Endothelial cell of umbilical vein (primary cell): ENCODE measurements at regions not wholly inside any gene's neighbourhood (a gene's known extent, or its start where the extent isn't known, plus 50 kb on each side); places are given as distances from the start of the nearest gene placed in this dataset.

Experiments used
- BruUV-seq: library from RNA; stranded (reverse); fragments of 400-500 nt; replicated peaks from 2 replicates; lab custom pipeline; 2021; lab: Mats Ljungman, UMichigan
- CTCF ChIA-PET: fragments of 300-600, 350-600 bp; sonication (Branson Sonifier 250); formaldehyde crosslinking; loops from one replicate; lab custom pipeline; 2021; ENCODE audit warnings: antibody characterized with exemption, inconsistent platforms; lab: Charles Lee
- POLR2A ChIA-PET: fragments of 300-600, 350-600 bp; sonication (Branson Sonifier 250); formaldehyde crosslinking; loops from one replicate; lab custom pipeline; 2021; ENCODE audit warnings: antibody characterized with exemption, inconsistent platforms; lab: Charles Lee
- DNase-seq: peaks from one replicate; pipeline ENCODE4 v3.0.0-alpha.2; 2011; ENCODE audit warnings: low read depth, low spot score
- FAIRE-seq: peaks from 2 replicates; lab custom pipeline; 2011; peaks lifted over from hg19 to GRCh38; lab: Jason Lieb, UNC
- H2AFZ ChIP-seq: 2 replicates; pipeline ENCODE4 v1.6.0; 2012; ENCODE audit warnings: low read depth, low read length, control low read depth, inconsistent platforms
- H3K27ac ChIP-seq: 2 replicates; pipeline ENCODE4 v1.5.1; 2011; ENCODE audit warnings: low read depth, mild to moderate bottlenecking, control low read depth, low read length, moderate library complexity; ENCODE audit not compliant: insufficient read depth
- H3K27me3 ChIP-seq, 2 experiments: 2 replicates each; pipeline versions ENCODE4 v1.6.0 to v1.6.1; 2011; ENCODE audit warnings: low read length in 2 of 2, mixed read lengths in 1 of 2; ENCODE audit not compliant: control insufficient read depth in 2 of 2, insufficient read depth in 2 of 2
- H3K36me3 ChIP-seq, 2 experiments: 2 replicates in 1 of 2; 3 replicates in 1 of 2; pipeline ENCODE4 v1.5.1; 2011; ENCODE audit warnings: low read length in 2 of 2, mild to moderate bottlenecking in 1 of 2, moderate library complexity in 1 of 2; ENCODE audit not compliant: control insufficient read depth in 2 of 2, insufficient read depth in 2 of 2; ENCODE audit errors: extremely low read depth in 1 of 2
- H3K4me1 ChIP-seq: 3 replicates; pipeline ENCODE4 v1.5.1; 2011; ENCODE audit warnings: mild to moderate bottlenecking, low read length; ENCODE audit not compliant: control insufficient read depth, insufficient read depth; ENCODE audit errors: extremely low read depth
- H3K4me2 ChIP-seq: 2 replicates; pipeline ENCODE4 v1.6.1; 2011; ENCODE audit warnings: low read length, control low read depth, mixed read lengths; ENCODE audit not compliant: insufficient read depth
- H3K4me3 ChIP-seq, 3 experiments: fragments of 200-600 bp in 1 of 3; sonication (generic), shearing (Covaris generic) in 1 of 3; replicated peaks in 1 of 3; 2 replicates each; pipeline ENCODE4 v1.5.1; 2011 to 2016; ENCODE audit warnings: control low read depth in 3 of 3, low read length in 3 of 3, mild to moderate bottlenecking in 2 of 3, inconsistent platforms in 1 of 3, low read depth in 1 of 3, moderate library complexity in 1 of 3; ENCODE audit not compliant: insufficient read depth in 1 of 3
- H3K79me2 ChIP-seq: 2 replicates; pipeline ENCODE4 v1.6.0; 2012; ENCODE audit warnings: low read length, inconsistent platforms; ENCODE audit not compliant: control insufficient read depth, insufficient read depth
- H3K9ac ChIP-seq: replicated peaks from 2 replicates; pipeline ENCODE3; 2011; ENCODE audit warnings: low read length, control low read depth; ENCODE audit not compliant: insufficient read depth; ENCODE audit errors: extremely low read depth
- H3K9me1 ChIP-seq: replicated peaks from 3 replicates; pipeline ENCODE4 v1.6.0; 2011; ENCODE audit warnings: mild to moderate bottlenecking, low read length; ENCODE audit not compliant: control insufficient read depth, insufficient read depth; ENCODE audit errors: extremely low read depth
- H3K9me3 ChIP-seq: replicated peaks from 2 replicates; pipeline ENCODE4 v1.5.1; 2012; ENCODE audit warnings: low read length, inconsistent platforms; ENCODE audit not compliant: control insufficient read depth, insufficient read depth
- H4K20me1 ChIP-seq: replicated peaks from 2 replicates; pipeline ENCODE3; 2011; ENCODE audit warnings: mild to moderate bottlenecking, low read length; ENCODE audit not compliant: control insufficient read depth, insufficient read depth; ENCODE audit errors: extremely low read depth
- EZH2 ChIP-seq: IDR thresholded peaks from 2 replicates; pipeline ENCODE4 v1.6.1; 2012; ENCODE audit warnings: borderline replicate concordance, low read depth, mild to moderate bottlenecking, moderate library complexity, low read length, inconsistent platforms; ENCODE audit not compliant: severe bottlenecking
- FOS ChIP-seq: IDR thresholded peaks from 2 replicates; pipeline ENCODE4 v1.6.1; 2011; ENCODE audit warnings: mild to moderate bottlenecking, low read length, moderate library complexity, borderline replicate concordance; ENCODE audit not compliant: insufficient read depth
- GATA2 ChIP-seq: IDR thresholded peaks from 2 replicates; pipeline ENCODE4 v1.7.0; 2011; ENCODE audit warnings: low read depth, mild to moderate bottlenecking, moderate library complexity, mixed read lengths, low read length; ENCODE audit not compliant: insufficient read length, insufficient read depth
- JUN ChIP-seq: IDR thresholded peaks from 2 replicates; pipeline ENCODE4 v1.6.1; 2011; ENCODE audit warnings: borderline replicate concordance, low read depth; ENCODE audit not compliant: insufficient read length, insufficient read depth
- MAX ChIP-seq: IDR thresholded peaks from 2 replicates; pipeline ENCODE4 v1.6.1; 2011; ENCODE audit not compliant: insufficient read depth, insufficient read length
- MYC ChIP-seq: IDR thresholded peaks from one replicate; pipeline ENCODE4 v1.6.1; 2011; ENCODE audit warnings: mild to moderate bottlenecking, low read depth, low read length
- POLR2A ChIP-seq: IDR thresholded peaks from 2 replicates; pipeline ENCODE4 v1.6.1; 2012; ENCODE audit warnings: low read depth, mild to moderate bottlenecking, control low read depth, low read length
- POLR2AphosphoS5 ChIP-seq: IDR thresholded peaks from 2 replicates; pipeline ENCODE4 v1.6.1; 2012; ENCODE audit warnings: low read depth, mild to moderate bottlenecking, control low read depth, low read length, moderate library complexity; ENCODE audit not compliant: insufficient read depth
- dilution Hi-C: fragments of 300-500 bp; cut with MboI; formaldehyde crosslinking; loops from one replicate; pipeline ENCODE4 v1.15.0; 2019; ENCODE audit warnings: low sequenced_read_pairs; ENCODE audit not compliant: extremely low pct_ligation_motif_present
- intact Hi-C: fragments of 100-400 bp; cut with micrococcal nuclease; formaldehyde crosslinking; loops from one replicate; pipeline ENCODE4 v1.10.0; 2022
- TF ChIP-seq, protein P1 (sequence below), 2 donors: IDR thresholded peaks; 1 replicate in 1 of 2; 2 replicates in 1 of 2; pipeline ENCODE4 v1.5.1; 2011; ENCODE audit warnings: low read length in 2 of 2, mild to moderate bottlenecking in 2 of 2, moderate library complexity in 2 of 2, control low read depth in 1 of 2, inconsistent platforms in 1 of 2, low read depth in 1 of 2; ENCODE audit not compliant: insufficient read depth in 1 of 2; ENCODE audit errors: extremely low read depth in 1 of 2

GRCh38 chr13:37417060-37417441 lies 181.5 kb downstream of the POSTN start:
- FAIRE-seq: no peak
- Histone ChIP-seq H3K4me2 (peak overlapping the region; percentile 24), H2AFZ (no peak overlapping the region), H3K27ac (no peak overlapping the region), H3K36me3 (no peaks in the 10 kb centered on the region), H3K9ac (no peak overlapping the region), H3K4me3 (no peak overlapping the region), H3K27me3 (no peaks in the 10 kb centered on the region), H3K79me2 (no peaks in the 10 kb centered on the region), H3K9me3 (no peaks in the 10 kb centered on the region), H4K20me1 (no peaks in the 10 kb centered on the region), H3K4me1 (peaks cover 15% of the 10 kb centered on the region), H3K9me1 (no peaks in the 10 kb centered on the region)
- ChIA-PET CTCF (no interaction called here), POLR2A (no interaction called here)
- intact Hi-C loops (no loop called here), dilution Hi-C loops (no loop called here)
- DNase-seq: no peak
- no TSS peak for BruUV-seq
- no peak for TF ChIP-seq EZH2
- TF ChIP-seq GATA2: no peak
- TF ChIP-seq, protein P1, sequence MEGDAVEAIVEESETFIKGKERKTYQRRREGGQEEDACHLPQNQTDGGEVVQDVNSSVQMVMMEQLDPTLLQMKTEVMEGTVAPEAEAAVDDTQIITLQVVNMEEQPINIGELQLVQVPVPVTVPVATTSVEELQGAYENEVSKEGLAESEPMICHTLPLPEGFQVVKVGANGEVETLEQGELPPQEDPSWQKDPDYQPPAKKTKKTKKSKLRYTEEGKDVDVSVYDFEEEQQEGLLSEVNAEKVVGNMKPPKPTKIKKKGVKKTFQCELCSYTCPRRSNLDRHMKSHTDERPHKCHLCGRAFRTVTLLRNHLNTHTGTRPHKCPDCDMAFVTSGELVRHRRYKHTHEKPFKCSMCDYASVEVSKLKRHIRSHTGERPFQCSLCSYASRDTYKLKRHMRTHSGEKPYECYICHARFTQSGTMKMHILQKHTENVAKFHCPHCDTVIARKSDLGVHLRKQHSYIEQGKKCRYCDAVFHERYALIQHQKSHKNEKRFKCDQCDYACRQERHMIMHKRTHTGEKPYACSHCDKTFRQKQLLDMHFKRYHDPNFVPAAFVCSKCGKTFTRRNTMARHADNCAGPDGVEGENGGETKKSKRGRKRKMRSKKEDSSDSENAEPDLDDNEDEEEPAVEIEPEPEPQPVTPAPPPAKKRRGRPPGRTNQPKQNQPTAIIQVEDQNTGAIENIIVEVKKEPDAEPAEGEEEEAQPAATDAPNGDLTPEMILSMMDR (IDR thresholded peaks at IDR 0.05; ENCODE audit: extremely low read depth in 1 of 2, insufficient read depth in 1 of 2, low read depth in 1 of 2, low read length in 2 of 2): no peak
- no peak for TF ChIP-seq FOS
- no peak for TF ChIP-seq MAX
- TF ChIP-seq MYC: no peak
- TF ChIP-seq POLR2A: no peak
- no peak for TF ChIP-seq JUN
- TF ChIP-seq POLR2AphosphoS5: no peak
